Kidney (tissue), 13 donors: ENCODE measurements at regions not wholly inside any gene's neighbourhood (a gene's known extent, or its start where the extent isn't known, plus 50 kb on each side); places are given as distances from the start of the nearest gene placed in this dataset.

Source experiments
- DNase-seq, 5 donors: peaks; one replicate each; pipeline ENCODE4 v3.0.0-alpha.2; 2013 to 2020
- FAIRE-seq: peaks from 2 replicates; lab custom pipeline; 2012; peaks lifted over from hg19 to GRCh38; lab: Jason Lieb, UNC
- H3K27ac ChIP-seq, 2 donors: one replicate each; pipeline ENCODE4 v1.7.0; 2013; ENCODE audit warnings: low read depth in 2 of 2, low read length in 2 of 2, inconsistent platforms in 1 of 2
- H3K27me3 ChIP-seq: one replicate; pipeline ENCODE4 v1.7.1; 2013; ENCODE audit warnings: low read length, inconsistent platforms; ENCODE audit not compliant: control insufficient read depth, insufficient read depth
- H3K36me3 ChIP-seq, 3 donors: one replicate each; pipeline versions ENCODE4 v1.7.0 to v1.7.1; 2013; ENCODE audit warnings: low read length in 3 of 3, control low read depth in 1 of 3, inconsistent platforms in 1 of 3; ENCODE audit not compliant: insufficient read depth in 3 of 3, control insufficient read depth in 2 of 3
- H3K4me1 ChIP-seq, 3 donors: one replicate each; pipeline versions ENCODE4 v1.7.0 to v1.7.1; 2013; ENCODE audit warnings: low read length in 3 of 3, inconsistent platforms in 1 of 3, low read depth in 1 of 3; ENCODE audit not compliant: control insufficient read depth in 2 of 3, insufficient read depth in 2 of 3
- H3K4me3 ChIP-seq, 3 donors: one replicate each; pipeline versions ENCODE4 v1.7.0 to v1.8.1; 2013; ENCODE audit warnings: low read length in 3 of 3, control low read depth in 1 of 3, inconsistent platforms in 1 of 3
- H3K9ac ChIP-seq, 3 donors: one replicate each; pipeline versions ENCODE4 v1.7.0 to v1.7.1; 2013; ENCODE audit warnings: low read length in 3 of 3, control low read depth in 1 of 3, inconsistent platforms in 1 of 3
- H3K9me3 ChIP-seq, 3 donors: one replicate each; pipeline versions ENCODE4 v1.7.0 to v1.7.1; 2013; ENCODE audit warnings: low read length in 3 of 3, control low read depth in 1 of 3, inconsistent platforms in 1 of 3; ENCODE audit not compliant: control insufficient read depth in 2 of 3, insufficient read depth in 1 of 3
- intact Hi-C: fragments of 100-400 bp; cut with DNase I; formaldehyde crosslinking; loops from one replicate; pipeline ENCODE4 v1.11.1; 2022
- TF ChIP-seq, protein P1 (sequence below): IDR thresholded peaks from 3 replicates; pipeline ENCODE4 v1.5.1; 2012; ENCODE audit warnings: mild to moderate bottlenecking, moderate library complexity, borderline replicate concordance; ENCODE audit not compliant: insufficient read depth; ENCODE audit errors: extremely low read depth
- donor health status: control.
- donor health status: control.
- donor health status: control.
- donor health status: control.
- donor health status: control.
- donor health status: DM: yes; HTN: yes; CAD: no.
- donor health status: Normal renal cell carcinoma (clear cell type).

DNA sequence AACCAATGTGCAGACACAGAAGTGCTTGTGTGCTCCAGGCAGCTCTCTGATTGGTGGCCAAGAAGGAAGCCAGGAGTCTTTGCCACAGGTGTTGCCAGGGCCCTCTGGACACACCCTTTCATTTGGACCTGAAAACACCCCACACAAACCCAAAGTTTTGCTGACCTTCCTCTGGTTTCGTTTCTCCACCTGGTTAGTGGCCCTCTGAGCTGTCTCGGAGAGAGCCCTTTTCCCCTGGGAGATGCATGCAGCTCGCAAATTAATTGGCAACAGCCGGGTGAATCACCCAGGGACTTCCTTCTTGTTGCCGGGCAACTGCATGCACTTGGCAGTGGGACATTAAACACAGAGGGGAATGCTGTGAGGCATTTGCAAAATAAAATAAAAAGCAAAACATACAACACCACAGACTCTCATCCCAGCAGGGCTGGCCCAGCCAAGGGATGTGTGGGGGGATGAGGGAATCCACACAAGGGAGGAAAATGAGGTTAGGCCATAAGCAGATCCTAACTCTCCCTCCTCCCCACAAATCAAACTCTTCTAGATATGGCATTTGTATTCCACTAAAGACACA, 286.6 kb downstream of the SOX9 start:
- no peaks in the 10 kb centered on the region for H3K27me3 ChIP-seq
- peak; percentile 82 to 91 (median 90) for DNase-seq
- TF ChIP-seq, protein P1, sequence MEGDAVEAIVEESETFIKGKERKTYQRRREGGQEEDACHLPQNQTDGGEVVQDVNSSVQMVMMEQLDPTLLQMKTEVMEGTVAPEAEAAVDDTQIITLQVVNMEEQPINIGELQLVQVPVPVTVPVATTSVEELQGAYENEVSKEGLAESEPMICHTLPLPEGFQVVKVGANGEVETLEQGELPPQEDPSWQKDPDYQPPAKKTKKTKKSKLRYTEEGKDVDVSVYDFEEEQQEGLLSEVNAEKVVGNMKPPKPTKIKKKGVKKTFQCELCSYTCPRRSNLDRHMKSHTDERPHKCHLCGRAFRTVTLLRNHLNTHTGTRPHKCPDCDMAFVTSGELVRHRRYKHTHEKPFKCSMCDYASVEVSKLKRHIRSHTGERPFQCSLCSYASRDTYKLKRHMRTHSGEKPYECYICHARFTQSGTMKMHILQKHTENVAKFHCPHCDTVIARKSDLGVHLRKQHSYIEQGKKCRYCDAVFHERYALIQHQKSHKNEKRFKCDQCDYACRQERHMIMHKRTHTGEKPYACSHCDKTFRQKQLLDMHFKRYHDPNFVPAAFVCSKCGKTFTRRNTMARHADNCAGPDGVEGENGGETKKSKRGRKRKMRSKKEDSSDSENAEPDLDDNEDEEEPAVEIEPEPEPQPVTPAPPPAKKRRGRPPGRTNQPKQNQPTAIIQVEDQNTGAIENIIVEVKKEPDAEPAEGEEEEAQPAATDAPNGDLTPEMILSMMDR, result no peak
- H3K36me3 ChIP-seq, result no peaks in the 10 kb centered on the region
- intact Hi-C loops, result no loop called here
- no peak overlapping the region for H3K27ac ChIP-seq
- H3K9me3 ChIP-seq, result no peaks in the 10 kb centered on the region
- no peak for FAIRE-seq
- H3K4me3 ChIP-seq, result no peak overlapping the region
- H3K9ac ChIP-seq, result no peak overlapping the region
- peaks cover 4 to 6% (median 5%) of the 10 kb centered on the region in 3 donors for H3K4me1 ChIP-seq

DNA sequence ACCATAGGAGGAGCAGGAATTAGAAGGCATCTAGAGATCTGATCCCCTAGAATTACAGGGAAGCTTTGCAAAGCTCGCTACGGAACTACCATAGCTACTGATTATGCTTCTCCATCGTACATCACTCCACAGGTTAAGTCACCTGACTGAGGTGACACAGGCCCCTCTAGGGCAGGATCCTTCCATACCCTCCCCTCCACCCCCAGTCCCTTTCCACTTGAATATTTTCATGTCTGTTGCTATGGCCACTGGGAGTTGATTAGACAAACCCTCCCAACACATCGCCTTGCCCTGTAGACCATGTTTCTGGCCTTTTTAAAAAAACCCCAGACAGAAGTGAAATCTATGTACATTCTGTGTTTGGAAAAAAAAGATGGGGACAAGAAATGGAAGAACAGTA, 287.1 kb downstream of the SOX9 start:
- intact Hi-C loops, result no loop called here
- H3K36me3 ChIP-seq, result no peaks in the 10 kb centered on the region
- no peaks in the 10 kb centered on the region for H3K27me3 ChIP-seq
- TF ChIP-seq, protein P1, result no peak
- no peak for FAIRE-seq
- no peak overlapping the region for H3K9ac ChIP-seq
- DNase-seq, result no peak
- H3K9me3 ChIP-seq, result no peaks in the 10 kb centered on the region
- peaks cover 4 to 6% (median 5%) of the 10 kb centered on the region in 3 donors for H3K4me1 ChIP-seq
- no peak overlapping the region for H3K4me3 ChIP-seq
- no peak overlapping the region for H3K27ac ChIP-seq

DNA sequence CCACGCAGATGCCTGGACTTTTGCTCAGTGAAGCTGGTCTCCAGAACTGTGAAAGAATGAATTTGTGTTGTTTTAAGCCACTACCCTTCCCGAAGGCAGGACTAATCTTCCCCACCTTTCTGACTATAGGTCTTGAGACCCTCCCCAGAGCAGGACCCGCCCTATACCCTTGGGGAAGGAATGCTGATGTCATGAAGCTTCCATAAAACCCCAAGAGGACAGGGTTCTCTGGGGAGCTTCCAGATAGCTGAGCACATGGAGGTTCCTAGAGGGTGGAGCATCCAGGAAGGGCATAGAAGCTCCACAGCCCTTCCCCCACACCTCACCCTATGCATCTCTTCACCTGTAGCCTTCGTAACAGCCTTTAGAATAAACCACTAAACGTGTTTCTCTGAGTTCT, 287.8 kb downstream of the SOX9 start:
- Histone ChIP-seq H3K9me3 (no peaks in the 10 kb centered on the region), H3K27me3 (no peaks in the 10 kb centered on the region), H3K4me3 (no peak overlapping the region), H3K4me1 (peaks cover 4 to 6% (median 5%) of the 10 kb centered on the region in 3 donors), H3K27ac (no peak overlapping the region), H3K9ac (no peak overlapping the region), H3K36me3 (no peaks in the 10 kb centered on the region)
- intact Hi-C loops, result no loop called here
- DNase-seq (no peak), FAIRE-seq (no peak)
- TF ChIP-seq, protein P1, result no peak
